ENCODE measurements at regions not wholly inside any gene's neighbourhood (a gene's known extent, or its start where the extent isn't known, plus 50 kb on each side); places are given as distances from the start of the nearest gene placed in this dataset.

DNA sequence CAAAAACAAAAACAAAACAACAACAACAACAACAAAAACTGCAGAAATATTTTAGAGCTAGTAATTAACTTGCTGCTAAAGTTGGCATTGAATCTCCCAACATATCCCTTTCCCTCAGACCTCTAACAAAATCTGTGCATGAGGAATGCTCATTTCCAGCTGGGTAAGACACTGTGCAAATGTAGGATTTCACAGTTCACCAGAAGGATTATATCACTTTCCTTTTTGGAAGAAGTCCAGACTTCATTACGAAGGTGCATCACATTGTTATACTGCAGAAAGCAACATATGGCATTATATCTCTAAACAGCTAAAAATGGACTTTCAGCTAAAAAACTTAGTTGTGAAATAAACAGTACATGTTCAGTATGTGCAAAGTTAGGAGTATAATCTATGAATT lies 341.8 kb downstream of the FSCB start:
- Histone ChIP-seq H3F3A (replicated peaks; ENCODE audit: low read depth) (no peaks in the 10 kb centered on the region), H3K4me1 (ENCODE audit: insufficient read depth) (no peaks in the 10 kb centered on the region), H3K9me2 (ENCODE audit: insufficient read depth) (no peaks in the 10 kb centered on the region; the same call in 1 of the 2 replicates), H3K36me3 (ENCODE audit: insufficient read depth) (no peaks in the 10 kb centered on the region), H3K79me2 (replicated peaks; ENCODE audit: insufficient read depth) (no peaks in the 10 kb centered on the region), H3K27me3 (ENCODE audit: insufficient read depth) (no peaks in the 10 kb centered on the region), H4K20me1 (replicated peaks; ENCODE audit: insufficient read depth) (no peaks in the 10 kb centered on the region), H3K4me2 (no peak overlapping the region), H2AFZ (no peak overlapping the region), H3K4me3 (no peak overlapping the region), H3K27ac (ENCODE audit: low read depth) (no peak overlapping the region)
- ATAC-seq = no peak
- H3K27ac Mint-ChIP-seq = no peak overlapping the region
- H3K36me3 Mint-ChIP-seq (ENCODE audit: low read depth) = peaks cover 8% of the 10 kb centered on the region; the same call in 2 of the 3 replicates
- TF ChIP-seq, protein P1, sequence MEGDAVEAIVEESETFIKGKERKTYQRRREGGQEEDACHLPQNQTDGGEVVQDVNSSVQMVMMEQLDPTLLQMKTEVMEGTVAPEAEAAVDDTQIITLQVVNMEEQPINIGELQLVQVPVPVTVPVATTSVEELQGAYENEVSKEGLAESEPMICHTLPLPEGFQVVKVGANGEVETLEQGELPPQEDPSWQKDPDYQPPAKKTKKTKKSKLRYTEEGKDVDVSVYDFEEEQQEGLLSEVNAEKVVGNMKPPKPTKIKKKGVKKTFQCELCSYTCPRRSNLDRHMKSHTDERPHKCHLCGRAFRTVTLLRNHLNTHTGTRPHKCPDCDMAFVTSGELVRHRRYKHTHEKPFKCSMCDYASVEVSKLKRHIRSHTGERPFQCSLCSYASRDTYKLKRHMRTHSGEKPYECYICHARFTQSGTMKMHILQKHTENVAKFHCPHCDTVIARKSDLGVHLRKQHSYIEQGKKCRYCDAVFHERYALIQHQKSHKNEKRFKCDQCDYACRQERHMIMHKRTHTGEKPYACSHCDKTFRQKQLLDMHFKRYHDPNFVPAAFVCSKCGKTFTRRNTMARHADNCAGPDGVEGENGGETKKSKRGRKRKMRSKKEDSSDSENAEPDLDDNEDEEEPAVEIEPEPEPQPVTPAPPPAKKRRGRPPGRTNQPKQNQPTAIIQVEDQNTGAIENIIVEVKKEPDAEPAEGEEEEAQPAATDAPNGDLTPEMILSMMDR (conservative IDR thresholded peaks at IDR 0.05; ENCODE audit: low read depth in 2 of 2) = no peak
- H3K9me3 Mint-ChIP-seq = peaks cover 9% of the 10 kb centered on the region
- no peaks in the 10 kb centered on the region for H3K27me3 Mint-ChIP-seq (ENCODE audit: insufficient read depth, low read depth, poor library complexity)
- no peak overlapping the region for H3K4me3 Mint-ChIP-seq
- no peak for DNase-seq (ENCODE audit: low spot score)
- no peaks in the 10 kb centered on the region for H3K4me1 Mint-ChIP-seq

DNA sequence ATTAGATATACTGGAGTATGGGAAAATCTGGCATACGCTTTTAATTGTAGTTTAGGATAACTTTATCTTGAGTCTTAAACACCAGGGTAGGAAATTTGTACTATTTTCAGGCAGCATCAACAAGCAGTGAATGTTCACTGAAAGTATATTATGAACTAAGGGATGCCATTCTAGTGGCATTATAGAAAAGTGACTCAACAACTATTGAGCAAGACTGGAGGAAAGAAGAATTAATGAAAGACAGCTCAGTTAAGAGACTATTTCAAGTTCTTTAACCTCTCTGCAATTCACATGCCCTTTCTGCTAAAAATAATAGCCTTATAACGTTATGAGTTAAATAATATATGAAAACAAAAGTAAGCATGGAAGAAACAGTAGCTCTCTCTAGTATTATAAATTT lies 343.1 kb downstream of the FSCB start:
- no peaks in the 10 kb centered on the region for H3F3A ChIP-seq (replicated peaks; ENCODE audit: low read depth)
- no peaks in the 10 kb centered on the region for H3K79me2 ChIP-seq (replicated peaks; ENCODE audit: insufficient read depth)
- no peaks in the 10 kb centered on the region for H3K27me3 Mint-ChIP-seq (ENCODE audit: insufficient read depth, low read depth, poor library complexity)
- H3K4me3 Mint-ChIP-seq = no peak overlapping the region
- H3K9me2 ChIP-seq (ENCODE audit: insufficient read depth) = no peaks in the 10 kb centered on the region; the same call in 1 of the 2 replicates
- H3K9me3 Mint-ChIP-seq = peaks cover 9% of the 10 kb centered on the region
- no peak overlapping the region for H3K27ac Mint-ChIP-seq
- ATAC-seq = no peak
- no peaks in the 10 kb centered on the region for H3K4me1 ChIP-seq (ENCODE audit: insufficient read depth)
- H2AFZ ChIP-seq = no peak overlapping the region
- no peaks in the 10 kb centered on the region for H4K20me1 ChIP-seq (replicated peaks; ENCODE audit: insufficient read depth)
- no peaks in the 10 kb centered on the region for H3K27me3 ChIP-seq (ENCODE audit: insufficient read depth)
- peaks cover 8% of the 10 kb centered on the region; the same call in 2 of the 3 replicates for H3K36me3 Mint-ChIP-seq (ENCODE audit: low read depth)
- no peak for DNase-seq (ENCODE audit: low spot score)
- no peak overlapping the region for H3K4me2 ChIP-seq
- TF ChIP-seq, protein P1 (conservative IDR thresholded peaks at IDR 0.05; ENCODE audit: low read depth in 2 of 2) = no peak
- no peak for TF ChIP-seq STAT1 (IDR thresholded peaks at IDR 0.05; ENCODE audit: unreplicated experiment)
- no peak for TF ChIP-seq POLR2AphosphoS5 (IDR thresholded peaks at IDR 0.05; ENCODE audit: low read depth)
- no peak for TF ChIP-seq ZNF331 (CRISPR knock-in tag; IDR thresholded peaks at IDR 0.05; ENCODE audit: low read depth)
- no peaks in the 10 kb centered on the region for H3K36me3 ChIP-seq (ENCODE audit: insufficient read depth)
- H3K4me1 Mint-ChIP-seq = no peaks in the 10 kb centered on the region
- no peak overlapping the region for H3K4me3 ChIP-seq
- H3K27ac ChIP-seq (ENCODE audit: low read depth) = no peak overlapping the region

DNA sequence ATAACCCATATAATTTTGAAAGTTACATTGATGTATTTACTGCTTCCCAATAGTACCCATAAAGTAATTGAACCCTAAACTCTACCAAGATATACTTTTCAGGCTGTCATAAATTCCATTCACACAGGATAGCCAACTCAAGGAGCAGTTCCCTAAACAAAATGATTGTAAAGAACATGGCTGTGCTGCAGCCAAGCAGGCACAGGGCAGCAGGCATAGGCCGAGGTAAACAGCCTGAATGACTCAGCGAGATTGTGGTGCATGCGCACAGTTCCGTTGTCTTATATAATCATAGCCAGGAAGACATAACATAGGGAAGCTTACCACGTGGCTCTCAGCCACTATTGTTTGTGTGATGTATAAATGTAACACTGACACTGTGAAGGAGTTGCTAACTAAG lies 344.9 kb downstream of the FSCB start:
- no peak overlapping the region for H2AFZ ChIP-seq
- H3K79me2 ChIP-seq (replicated peaks; ENCODE audit: insufficient read depth) = no peaks in the 10 kb centered on the region
- Mint-ChIP-seq H3K4me3 (no peak overlapping the region), H3K4me1 (no peaks in the 10 kb centered on the region), H3K9me3 (peaks cover 9% of the 10 kb centered on the region), H3K36me3 (ENCODE audit: low read depth) (peaks cover 8% of the 10 kb centered on the region; the same call in 2 of the 3 replicates), H3K27ac (no peak overlapping the region), H3K27me3 (ENCODE audit: insufficient read depth, low read depth, poor library complexity) (no peaks in the 10 kb centered on the region)
- no peak overlapping the region for H3K4me3 ChIP-seq
- DNase-seq (ENCODE audit: low spot score) = peak; percentile 17
- no peaks in the 10 kb centered on the region for H3K27me3 ChIP-seq (ENCODE audit: insufficient read depth)
- ATAC-seq = no peak
- H3K4me1 ChIP-seq (ENCODE audit: insufficient read depth) = no peaks in the 10 kb centered on the region
- no peak overlapping the region for H3K4me2 ChIP-seq
- no peaks in the 10 kb centered on the region for H3K36me3 ChIP-seq (ENCODE audit: insufficient read depth)
- H4K20me1 ChIP-seq (replicated peaks; ENCODE audit: insufficient read depth) = no peaks in the 10 kb centered on the region
- H3K27ac ChIP-seq (ENCODE audit: low read depth) = no peak overlapping the region
- no peaks in the 10 kb centered on the region; the same call in 1 of the 2 replicates for H3K9me2 ChIP-seq (ENCODE audit: insufficient read depth)
- H3F3A ChIP-seq (replicated peaks; ENCODE audit: low read depth) = no peaks in the 10 kb centered on the region
- TF ChIP-seq EZH2phosphoT487 (IDR thresholded peaks at IDR 0.05; ENCODE audit: unreplicated experiment) = no peak
- no peak for TF ChIP-seq ZNF114 (CRISPR knock-in tag; IDR thresholded peaks at IDR 0.05)
- TF ChIP-seq, protein P2, sequence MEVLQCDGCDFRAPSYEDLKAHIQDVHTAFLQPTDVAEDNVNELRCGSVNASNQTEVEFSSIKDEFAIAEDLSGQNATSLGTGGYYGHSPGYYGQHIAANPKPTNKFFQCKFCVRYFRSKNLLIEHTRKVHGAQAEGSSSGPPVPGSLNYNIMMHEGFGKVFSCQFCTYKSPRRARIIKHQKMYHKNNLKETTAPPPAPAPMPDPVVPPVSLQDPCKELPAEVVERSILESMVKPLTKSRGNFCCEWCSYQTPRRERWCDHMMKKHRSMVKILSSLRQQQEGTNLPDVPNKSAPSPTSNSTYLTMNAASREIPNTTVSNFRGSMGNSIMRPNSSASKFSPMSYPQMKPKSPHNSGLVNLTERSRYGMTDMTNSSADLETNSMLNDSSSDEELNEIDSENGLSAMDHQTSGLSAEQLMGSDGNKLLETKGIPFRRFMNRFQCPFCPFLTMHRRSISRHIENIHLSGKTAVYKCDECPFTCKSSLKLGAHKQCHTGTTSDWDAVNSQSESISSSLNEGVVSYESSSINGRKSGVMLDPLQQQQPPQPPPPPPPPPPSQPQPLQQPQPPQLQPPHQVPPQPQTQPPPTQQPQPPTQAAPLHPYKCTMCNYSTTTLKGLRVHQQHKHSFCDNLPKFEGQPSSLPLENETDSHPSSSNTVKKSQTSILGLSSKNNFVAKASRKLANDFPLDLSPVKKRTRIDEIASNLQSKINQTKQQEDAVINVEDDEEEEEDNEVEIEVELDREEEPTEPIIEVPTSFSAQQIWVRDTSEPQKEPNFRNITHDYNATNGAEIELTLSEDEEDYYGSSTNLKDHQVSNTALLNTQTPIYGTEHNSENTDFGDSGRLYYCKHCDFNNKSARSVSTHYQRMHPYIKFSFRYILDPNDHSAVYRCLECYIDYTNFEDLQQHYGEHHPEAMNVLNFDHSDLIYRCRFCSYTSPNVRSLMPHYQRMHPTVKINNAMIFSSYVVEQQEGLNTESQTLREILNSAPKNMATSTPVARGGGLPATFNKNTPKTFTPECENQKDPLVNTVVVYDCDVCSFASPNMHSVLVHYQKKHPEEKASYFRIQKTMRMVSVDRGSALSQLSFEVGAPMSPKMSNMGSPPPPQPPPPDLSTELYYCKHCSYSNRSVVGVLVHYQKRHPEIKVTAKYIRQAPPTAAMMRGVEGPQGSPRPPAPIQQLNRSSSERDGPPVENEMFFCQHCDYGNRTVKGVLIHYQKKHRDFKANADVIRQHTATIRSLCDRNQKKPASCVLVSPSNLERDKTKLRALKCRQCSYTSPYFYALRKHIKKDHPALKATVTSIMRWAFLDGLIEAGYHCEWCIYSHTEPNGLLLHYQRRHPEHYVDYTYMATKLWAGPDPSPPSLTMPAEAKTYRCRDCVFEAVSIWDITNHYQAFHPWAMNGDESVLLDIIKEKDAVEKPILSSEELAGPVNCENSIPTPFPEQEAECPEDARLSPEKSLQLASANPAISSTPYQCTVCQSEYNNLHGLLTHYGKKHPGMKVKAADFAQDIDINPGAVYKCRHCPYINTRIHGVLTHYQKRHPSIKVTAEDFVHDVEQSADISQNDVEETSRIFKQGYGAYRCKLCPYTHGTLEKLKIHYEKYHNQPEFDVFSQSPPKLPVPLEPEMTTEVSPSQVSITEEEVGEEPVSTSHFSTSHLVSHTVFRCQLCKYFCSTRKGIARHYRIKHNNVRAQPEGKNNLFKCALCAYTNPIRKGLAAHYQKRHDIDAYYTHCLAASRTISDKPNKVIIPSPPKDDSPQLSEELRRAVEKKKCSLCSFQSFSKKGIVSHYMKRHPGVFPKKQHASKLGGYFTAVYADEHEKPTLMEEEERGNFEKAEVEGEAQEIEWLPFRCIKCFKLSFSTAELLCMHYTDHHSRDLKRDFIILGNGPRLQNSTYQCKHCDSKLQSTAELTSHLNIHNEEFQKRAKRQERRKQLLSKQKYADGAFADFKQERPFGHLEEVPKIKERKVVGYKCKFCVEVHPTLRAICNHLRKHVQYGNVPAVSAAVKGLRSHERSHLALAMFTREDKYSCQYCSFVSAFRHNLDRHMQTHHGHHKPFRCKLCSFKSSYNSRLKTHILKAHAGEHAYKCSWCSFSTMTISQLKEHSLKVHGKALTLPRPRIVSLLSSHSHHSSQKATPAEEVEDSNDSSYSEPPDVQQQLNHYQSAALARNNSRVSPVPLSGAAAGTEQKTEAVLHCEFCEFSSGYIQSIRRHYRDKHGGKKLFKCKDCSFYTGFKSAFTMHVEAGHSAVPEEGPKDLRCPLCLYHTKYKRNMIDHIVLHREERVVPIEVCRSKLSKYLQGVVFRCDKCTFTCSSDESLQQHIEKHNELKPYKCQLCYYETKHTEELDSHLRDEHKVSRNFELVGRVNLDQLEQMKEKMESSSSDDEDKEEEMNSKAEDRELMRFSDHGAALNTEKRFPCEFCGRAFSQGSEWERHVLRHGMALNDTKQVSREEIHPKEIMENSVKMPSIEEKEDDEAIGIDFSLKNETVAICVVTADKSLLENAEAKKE (CRISPR knock-in tag; IDR thresholded peaks at IDR 0.05) = no peak

All from GM23338 (cell line).